Astrocyte (in vitro differentiated cells and primary cell): ENCODE measurements at regions not wholly inside any gene's neighbourhood (a gene's known extent, or its start where the extent isn't known, plus 50 kb on each side); places are given as distances from the start of the nearest gene placed in this dataset.

ENCODE experiments used
- DNase-seq: peaks from one replicate; pipeline ENCODE4 v3.0.0-alpha.2; 2010; ENCODE audit warnings: low read depth
- FAIRE-seq: peaks from 2 replicates; lab custom pipeline; 2011; peaks lifted over from hg19 to GRCh38; lab: Jason Lieb, UNC
- H2AFZ ChIP-seq: 2 replicates; pipeline ENCODE4 v1.6.0; 2012; ENCODE audit warnings: low read depth, low read length, inconsistent platforms
- H3K27ac ChIP-seq: 2 replicates; pipeline ENCODE4 v1.5.1; 2011; ENCODE audit warnings: low read depth, low read length, inconsistent platforms
- H3K27me3 ChIP-seq: 2 replicates; pipeline ENCODE4 v1.6.0; 2011; ENCODE audit warnings: low read length, inconsistent platforms; ENCODE audit not compliant: insufficient read depth
- H3K36me3 ChIP-seq: 2 replicates; pipeline ENCODE4 v1.5.1; 2011; ENCODE audit warnings: low read length, inconsistent platforms; ENCODE audit not compliant: insufficient read depth
- H3K4me1 ChIP-seq: 2 replicates; pipeline ENCODE4 v1.5.1; 2011; ENCODE audit warnings: low read length, inconsistent platforms; ENCODE audit not compliant: insufficient read depth
- H3K4me2 ChIP-seq: 2 replicates; pipeline ENCODE4 v1.6.0; 2012; ENCODE audit warnings: low read length, inconsistent platforms
- H3K4me3 ChIP-seq: 2 replicates; pipeline ENCODE4 v1.5.1; 2011; ENCODE audit warnings: low read depth, mild to moderate bottlenecking, low read length, inconsistent platforms; ENCODE audit not compliant: insufficient read depth
- H3K79me2 ChIP-seq: 2 replicates; pipeline ENCODE4 v1.6.0; 2012; ENCODE audit warnings: mild to moderate bottlenecking, low read length, inconsistent platforms; ENCODE audit not compliant: insufficient read depth
- H3K9ac ChIP-seq: 2 replicates; pipeline ENCODE4 v1.6.0; 2012; ENCODE audit warnings: mild to moderate bottlenecking, low read length, inconsistent platforms
- H3K9me3 ChIP-seq: 2 replicates; pipeline ENCODE4 v1.5.1; 2012; ENCODE audit warnings: low read depth, mild to moderate bottlenecking, low read length, inconsistent platforms; ENCODE audit not compliant: insufficient read depth
- H4K20me1 ChIP-seq: 2 replicates; pipeline ENCODE4 v1.6.0; 2012; ENCODE audit warnings: low read length, inconsistent platforms; ENCODE audit not compliant: insufficient read depth
- H3K27ac Mint-ChIP-seq: one replicate; pipeline ENCODE4 v1.8.0; 2021; ENCODE audit warnings: mild to moderate bottlenecking, mixed read lengths; ENCODE audit not compliant: unreplicated experiment
- H3K27me3 Mint-ChIP-seq: one replicate; pipeline ENCODE4 v1.8.0; 2021; ENCODE audit warnings: low read depth, mixed read lengths; ENCODE audit not compliant: unreplicated experiment
- H3K36me3 Mint-ChIP-seq: one replicate; pipeline ENCODE4 v1.8.0; 2021; ENCODE audit warnings: low read depth, mixed read lengths; ENCODE audit not compliant: unreplicated experiment
- H3K4me1 Mint-ChIP-seq: one replicate; pipeline ENCODE4 v1.8.0; 2021; ENCODE audit warnings: low read depth, mixed read lengths; ENCODE audit not compliant: unreplicated experiment
- H3K4me3 Mint-ChIP-seq: one replicate; pipeline ENCODE4 v1.8.0; 2021; ENCODE audit warnings: mild to moderate bottlenecking, moderate library complexity, mixed read lengths; ENCODE audit not compliant: unreplicated experiment
- H3K9me3 Mint-ChIP-seq: one replicate; pipeline ENCODE4 v1.8.0; 2021; ENCODE audit warnings: mild to moderate bottlenecking, mixed read lengths; ENCODE audit not compliant: unreplicated experiment
- CTCF ChIP-seq: IDR thresholded peaks from 2 replicates; pipeline ENCODE4 v1.5.1; 2011; ENCODE audit warnings: low read depth, mild to moderate bottlenecking, inconsistent platforms, low read length, moderate library complexity; ENCODE audit not compliant: insufficient read depth
- EZH2 ChIP-seq: IDR thresholded peaks from 2 replicates; pipeline ENCODE4 v1.6.1; 2012; ENCODE audit warnings: mild to moderate bottlenecking, low read length, inconsistent platforms; ENCODE audit not compliant: insufficient read depth

- no peaks in the 10 kb centered on the region for H4K20me1 ChIP-seq
- H3K9me3 Mint-ChIP-seq: no peaks in the 10 kb centered on the region
- no peak overlapping the region for H3K27ac Mint-ChIP-seq
- H3K27me3 ChIP-seq: no peaks in the 10 kb centered on the region
- no peaks in the 10 kb centered on the region for H3K79me2 ChIP-seq
- FAIRE-seq: no peak
- H3K27ac ChIP-seq: no peak overlapping the region
- no peaks in the 10 kb centered on the region for H3K27me3 Mint-ChIP-seq
- H3K36me3 ChIP-seq: no peaks in the 10 kb centered on the region
- no peak overlapping the region for H3K9ac ChIP-seq
- H3K4me1 Mint-ChIP-seq: no peaks in the 10 kb centered on the region
- no peak overlapping the region for H2AFZ ChIP-seq
- no peak overlapping the region for H3K4me3 Mint-ChIP-seq
- H3K4me1 ChIP-seq: peaks cover 12% of the 10 kb centered on the region
- TF ChIP-seq EZH2 (no peak), CTCF (no peak)
- H3K36me3 Mint-ChIP-seq: no peaks in the 10 kb centered on the region
- no peak overlapping the region for H3K4me2 ChIP-seq
- DNase-seq: no peak
- H3K4me3 ChIP-seq: no peak overlapping the region
- no peaks in the 10 kb centered on the region for H3K9me3 ChIP-seq
Observed at GRCh38 chr6:135743476-135743875, 108.0 kb upstream of the PDE7B start.

- H3K4me1 ChIP-seq: no peaks in the 10 kb centered on the region
- Mint-ChIP-seq H3K27ac (no peak overlapping the region), H3K9me3 (no peaks in the 10 kb centered on the region), H3K27me3 (no peaks in the 10 kb centered on the region), H3K4me1 (no peaks in the 10 kb centered on the region), H3K4me3 (no peak overlapping the region), H3K36me3 (no peaks in the 10 kb centered on the region)
- no peak overlapping the region for H2AFZ ChIP-seq
- TF ChIP-seq EZH2: no peak
- TF ChIP-seq CTCF: no peak
- no peak overlapping the region for H3K4me2 ChIP-seq
- no peak for DNase-seq
- FAIRE-seq: no peak
- H3K4me3 ChIP-seq: no peak overlapping the region
- H3K27me3 ChIP-seq: no peaks in the 10 kb centered on the region
- H4K20me1 ChIP-seq: no peaks in the 10 kb centered on the region
- H3K27ac ChIP-seq: no peak overlapping the region
- no peaks in the 10 kb centered on the region for H3K9me3 ChIP-seq
- no peaks in the 10 kb centered on the region for H3K36me3 ChIP-seq
- no peaks in the 10 kb centered on the region for H3K79me2 ChIP-seq
- no peak overlapping the region for H3K9ac ChIP-seq
Observed at GRCh38 chr6:135748189-135748588, 103.3 kb upstream of the PDE7B start.

- Histone ChIP-seq H3K4me2 (no peak overlapping the region), H3K9ac (no peak overlapping the region), H3K9me3 (no peaks in the 10 kb centered on the region), H2AFZ (no peak overlapping the region), H3K4me3 (no peak overlapping the region), H3K27me3 (no peaks in the 10 kb centered on the region), H3K4me1 (no peaks in the 10 kb centered on the region), H3K79me2 (no peaks in the 10 kb centered on the region), H3K36me3 (no peaks in the 10 kb centered on the region), H4K20me1 (no peaks in the 10 kb centered on the region), H3K27ac (no peak overlapping the region)
- no peaks in the 10 kb centered on the region for H3K27me3 Mint-ChIP-seq
- no peaks in the 10 kb centered on the region for H3K36me3 Mint-ChIP-seq
- TF ChIP-seq EZH2 (no peak), CTCF (no peak)
- H3K9me3 Mint-ChIP-seq: no peaks in the 10 kb centered on the region
- H3K4me3 Mint-ChIP-seq: no peak overlapping the region
- H3K4me1 Mint-ChIP-seq: no peaks in the 10 kb centered on the region
- no peak for FAIRE-seq
- H3K27ac Mint-ChIP-seq: no peak overlapping the region
- peak; percentile 8 for DNase-seq
Observed at GRCh38 chr6:135750081-135750480, 101.4 kb upstream of the PDE7B start.
